ENCODE measurements at regions not wholly inside any gene's neighbourhood (a gene's known extent, or its start where the extent isn't known, plus 50 kb on each side); places are given as distances from the start of the nearest gene placed in this dataset.

- H3K36me3 ChIP-seq: no peaks in the 10 kb centered on the region
- H3K4me3 ChIP-seq: no peak overlapping the region
- intact Hi-C loops (cut with DNase I): no loop called here
- TF ChIP-seq POLR2A (IDR thresholded peaks at IDR 0.05): no peak
- no peak overlapping the region for H3K27ac ChIP-seq
- WGBS: 88% methylated on average over 1 of the region's 1 CpG
- DNase-seq (ENCODE audit: low spot score): no peak
- H3K4me1 ChIP-seq (replicated peaks): no peaks in the 10 kb centered on the region
- H3K9me3 ChIP-seq: no peaks in the 10 kb centered on the region
- no peaks in the 10 kb centered on the region for H3K27me3 ChIP-seq (replicated peaks; ENCODE audit: insufficient read depth)
Observed at GRCh38 chr5:28493456-28493855, 1455.1 kb upstream of the CDH9 start.

- no peaks in the 10 kb centered on the region for H3K27me3 ChIP-seq (replicated peaks; ENCODE audit: insufficient read depth)
Observed at GRCh38 chr5:28488752-28489151, 1450.4 kb upstream of the CDH9 start.

GRCh38 chr5:28483327-28484025, 1445.1 kb upstream of the CDH9 start:
- 86% methylated on average over 21 of the region's 21 CpGs for WGBS
- no peak for DNase-seq (ENCODE audit: low spot score)
- Histone ChIP-seq H3K4me3 (no peak overlapping the region), H3K9me3 (no peaks in the 10 kb centered on the region), H3K27me3 (replicated peaks; ENCODE audit: insufficient read depth) (no peaks in the 10 kb centered on the region), H3K36me3 (no peaks in the 10 kb centered on the region), H3K4me1 (replicated peaks) (no peaks in the 10 kb centered on the region), H3K27ac (no peak overlapping the region)
- TF ChIP-seq POLR2AphosphoS5 (IDR thresholded peaks at IDR 0.05) (no peak), POLR2A (IDR thresholded peaks at IDR 0.05) (no peak), CTCF (IDR thresholded peaks at IDR 0.05) (no peak)
- intact Hi-C loops (cut with DNase I): no loop called here

More at GRCh38 chr5:28488752-28489151, 1450.4 kb upstream of the CDH9 start:
- intact Hi-C loops (cut with DNase I): no loop called here
- H3K9me3 ChIP-seq: no peaks in the 10 kb centered on the region
- WGBS: 75% methylated on average over 2 of the region's 2 CpGs
- H3K4me3 ChIP-seq: no peak overlapping the region
- no peak for TF ChIP-seq POLR2A (IDR thresholded peaks at IDR 0.05)
- no peak for TF ChIP-seq CTCF (IDR thresholded peaks at IDR 0.05)
- TF ChIP-seq POLR2AphosphoS5 (IDR thresholded peaks at IDR 0.05): no peak
- no peak for DNase-seq (ENCODE audit: low spot score)
- no peaks in the 10 kb centered on the region for H3K4me1 ChIP-seq (replicated peaks)
- no peak overlapping the region for H3K27ac ChIP-seq
- H3K36me3 ChIP-seq: no peaks in the 10 kb centered on the region

- Histone ChIP-seq H3K4me3 (no peak overlapping the region), H3K4me1 (replicated peaks) (no peaks in the 10 kb centered on the region), H3K36me3 (no peaks in the 10 kb centered on the region), H3K27me3 (replicated peaks; ENCODE audit: insufficient read depth) (no peaks in the 10 kb centered on the region), H3K27ac (no peak overlapping the region), H3K9me3 (no peaks in the 10 kb centered on the region)
- no peak for DNase-seq (ENCODE audit: low spot score)
- TF ChIP-seq POLR2AphosphoS5 (IDR thresholded peaks at IDR 0.05) (no peak), CTCF (IDR thresholded peaks at IDR 0.05) (peak in 1 of 4 experiments; percentile 11)
- intact Hi-C loops (cut with DNase I): no loop called here
- WGBS: 74% methylated on average over 4 of the region's 4 CpGs
Observed at GRCh38 chr5:28473531-28474107, 1435.2 kb upstream of the CDH9 start.

GRCh38 chr5:28468166-28468565, 1429.8 kb upstream of the CDH9 start:
- H3K27me3 ChIP-seq (replicated peaks; ENCODE audit: insufficient read depth): no peaks in the 10 kb centered on the region
- H3K9me3 ChIP-seq: no peaks in the 10 kb centered on the region
- intact Hi-C loops (cut with DNase I): no loop called here
- TF ChIP-seq POLR2A (IDR thresholded peaks at IDR 0.05): no peak
- TF ChIP-seq CTCF (IDR thresholded peaks at IDR 0.05): no peak
- TF ChIP-seq POLR2AphosphoS5 (IDR thresholded peaks at IDR 0.05): no peak
- H3K36me3 ChIP-seq: no peaks in the 10 kb centered on the region
- 30% methylated on average over 3 of the region's 3 CpGs for WGBS
- DNase-seq (ENCODE audit: low spot score): no peak
- H3K4me3 ChIP-seq: no peak overlapping the region
- no peaks in the 10 kb centered on the region for H3K4me1 ChIP-seq (replicated peaks)
- H3K27ac ChIP-seq: no peak overlapping the region

Data from prostate gland (tissue), 2 donors.